ENCODE measurements at regions not wholly inside any gene's neighbourhood (a gene's known extent, or its start where the extent isn't known, plus 50 kb on each side); places are given as distances from the start of the nearest gene placed in this dataset.

DNA sequence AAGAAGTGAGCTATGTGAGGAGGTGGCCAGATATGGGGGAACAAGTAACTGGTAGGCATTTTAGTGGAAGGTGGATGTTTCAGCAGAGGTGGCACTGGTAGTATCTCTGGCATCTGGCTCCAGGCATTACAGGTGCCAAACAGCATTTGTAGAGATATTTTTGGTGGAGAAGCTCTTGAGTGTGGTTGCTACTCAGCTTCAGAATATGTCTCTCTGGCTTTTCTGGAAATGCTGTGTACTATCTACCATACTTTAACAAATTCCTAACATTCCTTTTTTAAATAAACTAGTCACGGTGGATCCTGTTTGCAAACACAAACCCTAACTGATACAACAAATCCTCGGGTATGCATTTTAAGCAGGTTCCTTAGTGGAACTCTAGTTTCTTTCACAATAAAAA, 128.0 kb downstream of the BARX2 start:
- TF ChIP-seq TCF12 (IDR thresholded peaks at IDR 0.05; ENCODE audit: low read depth) (no peak), CEBPB (IDR thresholded peaks at IDR 0.05) (no peak), TEAD4 (IDR thresholded peaks at IDR 0.05) (no peak), EP300 (IDR thresholded peaks at IDR 0.05; ENCODE audit: borderline replicate concordance) (no peak), NFIC (IDR thresholded peaks at IDR 0.05) (no peak), YY1 (IDR thresholded peaks at IDR 0.05; ENCODE audit: low read depth) (no peak), FOXM1 (IDR thresholded peaks at IDR 0.05; ENCODE audit: borderline replicate concordance, low read depth) (no peak), RAD21 (IDR thresholded peaks at IDR 0.05; ENCODE audit: low read depth) (no peak), EGR1 (IDR thresholded peaks at IDR 0.05) (no peak), ZBTB7A (IDR thresholded peaks at IDR 0.05; ENCODE audit: low read depth) (no peak), CREB1 (IDR thresholded peaks at IDR 0.05; ENCODE audit: low read depth) (no peak), TAF1 (IDR thresholded peaks at IDR 0.05; ENCODE audit: low read depth) (no peak)
- TF ChIP-seq, protein P1, sequence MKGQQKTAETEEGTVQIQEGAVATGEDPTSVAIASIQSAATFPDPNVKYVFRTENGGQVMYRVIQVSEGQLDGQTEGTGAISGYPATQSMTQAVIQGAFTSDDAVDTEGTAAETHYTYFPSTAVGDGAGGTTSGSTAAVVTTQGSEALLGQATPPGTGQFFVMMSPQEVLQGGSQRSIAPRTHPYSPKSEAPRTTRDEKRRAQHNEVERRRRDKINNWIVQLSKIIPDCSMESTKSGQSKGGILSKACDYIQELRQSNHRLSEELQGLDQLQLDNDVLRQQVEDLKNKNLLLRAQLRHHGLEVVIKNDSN (IDR thresholded peaks at IDR 0.05) = no peak
- TF ChIP-seq, protein P2, sequence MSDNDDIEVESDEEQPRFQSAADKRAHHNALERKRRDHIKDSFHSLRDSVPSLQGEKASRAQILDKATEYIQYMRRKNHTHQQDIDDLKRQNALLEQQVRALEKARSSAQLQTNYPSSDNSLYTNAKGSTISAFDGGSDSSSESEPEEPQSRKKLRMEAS (IDR thresholded peaks at IDR 0.05) = no peak
- TF ChIP-seq, protein P3, sequence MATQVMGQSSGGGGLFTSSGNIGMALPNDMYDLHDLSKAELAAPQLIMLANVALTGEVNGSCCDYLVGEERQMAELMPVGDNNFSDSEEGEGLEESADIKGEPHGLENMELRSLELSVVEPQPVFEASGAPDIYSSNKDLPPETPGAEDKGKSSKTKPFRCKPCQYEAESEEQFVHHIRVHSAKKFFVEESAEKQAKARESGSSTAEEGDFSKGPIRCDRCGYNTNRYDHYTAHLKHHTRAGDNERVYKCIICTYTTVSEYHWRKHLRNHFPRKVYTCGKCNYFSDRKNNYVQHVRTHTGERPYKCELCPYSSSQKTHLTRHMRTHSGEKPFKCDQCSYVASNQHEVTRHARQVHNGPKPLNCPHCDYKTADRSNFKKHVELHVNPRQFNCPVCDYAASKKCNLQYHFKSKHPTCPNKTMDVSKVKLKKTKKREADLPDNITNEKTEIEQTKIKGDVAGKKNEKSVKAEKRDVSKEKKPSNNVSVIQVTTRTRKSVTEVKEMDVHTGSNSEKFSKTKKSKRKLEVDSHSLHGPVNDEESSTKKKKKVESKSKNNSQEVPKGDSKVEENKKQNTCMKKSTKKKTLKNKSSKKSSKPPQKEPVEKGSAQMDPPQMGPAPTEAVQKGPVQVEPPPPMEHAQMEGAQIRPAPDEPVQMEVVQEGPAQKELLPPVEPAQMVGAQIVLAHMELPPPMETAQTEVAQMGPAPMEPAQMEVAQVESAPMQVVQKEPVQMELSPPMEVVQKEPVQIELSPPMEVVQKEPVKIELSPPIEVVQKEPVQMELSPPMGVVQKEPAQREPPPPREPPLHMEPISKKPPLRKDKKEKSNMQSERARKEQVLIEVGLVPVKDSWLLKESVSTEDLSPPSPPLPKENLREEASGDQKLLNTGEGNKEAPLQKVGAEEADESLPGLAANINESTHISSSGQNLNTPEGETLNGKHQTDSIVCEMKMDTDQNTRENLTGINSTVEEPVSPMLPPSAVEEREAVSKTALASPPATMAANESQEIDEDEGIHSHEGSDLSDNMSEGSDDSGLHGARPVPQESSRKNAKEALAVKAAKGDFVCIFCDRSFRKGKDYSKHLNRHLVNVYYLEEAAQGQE (IDR thresholded peaks at IDR 0.05; ENCODE audit: low read depth) = no peak

DNA sequence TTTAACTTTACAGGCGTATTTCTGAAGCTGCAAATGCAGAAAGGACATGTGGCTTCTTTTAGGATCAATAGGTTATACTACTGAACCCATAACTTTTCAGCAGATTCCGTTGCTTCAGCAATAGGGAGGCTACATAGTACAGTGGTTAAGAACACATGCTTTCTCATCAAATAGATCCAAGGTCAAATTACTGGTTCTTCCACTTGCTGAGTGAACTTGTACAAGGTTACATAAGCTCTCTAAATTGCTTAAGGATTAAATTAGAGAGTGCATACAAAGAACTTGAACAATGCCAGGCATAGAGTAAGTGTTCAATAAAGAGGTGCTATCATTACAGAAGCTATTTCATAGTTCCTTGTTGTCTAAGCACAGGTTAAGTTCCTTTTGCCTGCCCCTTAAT, 129.6 kb downstream of the BARX2 start:
- TF ChIP-seq CEBPB (IDR thresholded peaks at IDR 0.05) = no peak
- TF ChIP-seq TCF12 (IDR thresholded peaks at IDR 0.05; ENCODE audit: low read depth) = no peak
- TF ChIP-seq, protein P1 (IDR thresholded peaks at IDR 0.05) = no peak
- no peak for TF ChIP-seq EGR1 (IDR thresholded peaks at IDR 0.05)
- TF ChIP-seq EP300 (IDR thresholded peaks at IDR 0.05; ENCODE audit: borderline replicate concordance) = no peak
- no peak for TF ChIP-seq TEAD4 (IDR thresholded peaks at IDR 0.05)
- TF ChIP-seq RAD21 (IDR thresholded peaks at IDR 0.05; ENCODE audit: low read depth) = no peak
- TF ChIP-seq, protein P2 (IDR thresholded peaks at IDR 0.05) = no peak
- TF ChIP-seq, protein P3 (IDR thresholded peaks at IDR 0.05; ENCODE audit: low read depth) = no peak
- no peak for TF ChIP-seq TAF1 (IDR thresholded peaks at IDR 0.05; ENCODE audit: low read depth)
- no peak for TF ChIP-seq YY1 (IDR thresholded peaks at IDR 0.05; ENCODE audit: low read depth)
- no peak for TF ChIP-seq FOXM1 (IDR thresholded peaks at IDR 0.05; ENCODE audit: borderline replicate concordance, low read depth)
- no peak for TF ChIP-seq ZBTB7A (IDR thresholded peaks at IDR 0.05; ENCODE audit: low read depth)
- TF ChIP-seq NFIC (IDR thresholded peaks at IDR 0.05) = no peak
- no peak for TF ChIP-seq CREB1 (IDR thresholded peaks at IDR 0.05; ENCODE audit: low read depth)

DNA sequence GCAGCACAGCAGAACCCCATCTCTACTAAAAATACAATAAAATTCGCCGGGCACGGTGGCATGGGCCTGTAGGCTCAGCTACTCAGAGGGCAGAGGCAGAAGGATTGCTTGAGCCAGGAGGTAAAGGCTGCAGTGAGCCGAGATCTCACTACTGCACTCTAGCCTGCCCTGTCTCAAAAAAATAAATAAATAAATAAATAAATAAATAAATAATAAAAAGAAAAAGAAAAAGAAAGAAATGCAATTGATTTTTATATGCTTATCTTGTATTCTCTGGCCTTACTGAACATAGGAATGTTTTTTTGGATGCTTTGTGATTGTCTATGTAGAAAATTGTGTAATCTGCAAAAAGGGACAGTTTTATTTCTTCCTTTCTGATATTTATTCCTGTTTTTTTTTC, 132.5 kb downstream of the BARX2 start:
- TF ChIP-seq TEAD4 (IDR thresholded peaks at IDR 0.05) (no peak), YY1 (IDR thresholded peaks at IDR 0.05; ENCODE audit: low read depth) (no peak), RAD21 (IDR thresholded peaks at IDR 0.05; ENCODE audit: low read depth) (no peak), EGR1 (IDR thresholded peaks at IDR 0.05) (no peak), CREB1 (IDR thresholded peaks at IDR 0.05; ENCODE audit: low read depth) (no peak), FOXM1 (IDR thresholded peaks at IDR 0.05; ENCODE audit: borderline replicate concordance, low read depth) (no peak), CEBPB (IDR thresholded peaks at IDR 0.05) (no peak), TCF12 (IDR thresholded peaks at IDR 0.05; ENCODE audit: low read depth) (no peak)
- TF ChIP-seq, protein P2 (IDR thresholded peaks at IDR 0.05) = no peak
- TF ChIP-seq, protein P3 (IDR thresholded peaks at IDR 0.05; ENCODE audit: low read depth) = no peak

DNA sequence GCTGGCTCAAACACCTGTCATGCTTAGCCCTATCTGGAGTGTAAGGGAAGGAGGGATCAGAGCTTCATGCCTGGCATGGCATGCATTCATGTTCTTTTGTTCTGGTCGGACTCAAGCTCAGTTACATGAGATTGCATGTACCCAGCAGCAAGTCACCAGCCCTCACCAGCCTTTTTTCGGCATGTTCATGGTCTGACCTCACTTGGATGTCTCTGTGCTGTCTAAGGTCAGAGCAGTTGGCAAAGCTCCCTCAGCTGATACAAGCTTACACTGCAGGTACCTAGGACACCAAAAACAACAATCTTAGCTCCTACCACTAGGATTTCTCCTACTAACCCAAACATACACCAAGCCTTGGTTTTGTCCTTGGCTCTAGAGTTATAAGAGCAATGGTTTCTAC, 152.6 kb downstream of the BARX2 start:
- TF ChIP-seq, protein P3 (IDR thresholded peaks at IDR 0.05; ENCODE audit: low read depth) = no peak
- TF ChIP-seq YY1 (IDR thresholded peaks at IDR 0.05; ENCODE audit: low read depth) = no peak
- TF ChIP-seq EGR1 (IDR thresholded peaks at IDR 0.05) = no peak
- TF ChIP-seq FOXM1 (IDR thresholded peaks at IDR 0.05; ENCODE audit: borderline replicate concordance, low read depth) = no peak
- no peak for TF ChIP-seq NFIC (IDR thresholded peaks at IDR 0.05)
- TF ChIP-seq, protein P2 (IDR thresholded peaks at IDR 0.05) = no peak
- no peak for TF ChIP-seq TAF1 (IDR thresholded peaks at IDR 0.05; ENCODE audit: low read depth)
- no peak for TF ChIP-seq RAD21 (IDR thresholded peaks at IDR 0.05; ENCODE audit: low read depth)
- TF ChIP-seq TEAD4 (IDR thresholded peaks at IDR 0.05) = no peak
- no peak for TF ChIP-seq TCF12 (IDR thresholded peaks at IDR 0.05; ENCODE audit: low read depth)
- TF ChIP-seq, protein P1 (IDR thresholded peaks at IDR 0.05) = no peak
- TF ChIP-seq CREB1 (IDR thresholded peaks at IDR 0.05; ENCODE audit: low read depth) = no peak
- no peak for TF ChIP-seq CEBPB (IDR thresholded peaks at IDR 0.05)
- no peak for TF ChIP-seq EP300 (IDR thresholded peaks at IDR 0.05; ENCODE audit: borderline replicate concordance)
- no peak for TF ChIP-seq ZBTB7A (IDR thresholded peaks at IDR 0.05; ENCODE audit: low read depth)

Data from Ishikawa (cell line).